ENCODE measurements at regions not wholly inside any gene's neighbourhood (a gene's known extent, or its start where the extent isn't known, plus 50 kb on each side); places are given as distances from the start of the nearest gene placed in this dataset.

DNA sequence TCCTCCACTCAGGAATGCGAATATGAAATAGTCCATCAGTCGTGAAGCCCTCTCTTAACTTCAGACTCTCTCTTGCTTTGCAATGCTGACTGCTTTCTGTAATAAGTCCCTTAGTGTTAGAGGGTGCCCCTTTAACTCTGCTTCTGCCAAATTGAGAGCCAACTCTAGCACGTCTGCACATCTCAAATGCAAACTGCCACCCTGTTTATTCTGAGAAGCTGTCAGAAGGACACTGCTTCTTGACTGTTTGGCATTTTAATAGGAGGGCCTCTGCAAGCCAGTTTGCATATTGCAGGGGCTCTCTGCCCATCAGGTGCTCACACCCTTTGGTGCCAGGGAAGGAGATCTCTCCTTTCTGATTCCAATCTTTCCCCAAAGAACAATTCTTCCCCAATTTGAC lies 589.8 kb upstream of the CDH4 start:
- TF ChIP-seq, protein P1, sequence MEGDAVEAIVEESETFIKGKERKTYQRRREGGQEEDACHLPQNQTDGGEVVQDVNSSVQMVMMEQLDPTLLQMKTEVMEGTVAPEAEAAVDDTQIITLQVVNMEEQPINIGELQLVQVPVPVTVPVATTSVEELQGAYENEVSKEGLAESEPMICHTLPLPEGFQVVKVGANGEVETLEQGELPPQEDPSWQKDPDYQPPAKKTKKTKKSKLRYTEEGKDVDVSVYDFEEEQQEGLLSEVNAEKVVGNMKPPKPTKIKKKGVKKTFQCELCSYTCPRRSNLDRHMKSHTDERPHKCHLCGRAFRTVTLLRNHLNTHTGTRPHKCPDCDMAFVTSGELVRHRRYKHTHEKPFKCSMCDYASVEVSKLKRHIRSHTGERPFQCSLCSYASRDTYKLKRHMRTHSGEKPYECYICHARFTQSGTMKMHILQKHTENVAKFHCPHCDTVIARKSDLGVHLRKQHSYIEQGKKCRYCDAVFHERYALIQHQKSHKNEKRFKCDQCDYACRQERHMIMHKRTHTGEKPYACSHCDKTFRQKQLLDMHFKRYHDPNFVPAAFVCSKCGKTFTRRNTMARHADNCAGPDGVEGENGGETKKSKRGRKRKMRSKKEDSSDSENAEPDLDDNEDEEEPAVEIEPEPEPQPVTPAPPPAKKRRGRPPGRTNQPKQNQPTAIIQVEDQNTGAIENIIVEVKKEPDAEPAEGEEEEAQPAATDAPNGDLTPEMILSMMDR (IDR thresholded peaks at IDR 0.05), result no peak
- no peaks in the 10 kb centered on the region for H3K4me1 ChIP-seq (ENCODE audit: control insufficient read depth in 1 of 2, insufficient read depth in 1 of 2, low read depth in 1 of 2, low read length in 1 of 2)
- no peaks in the 10 kb centered on the region for H3K36me3 ChIP-seq
- H3K27ac ChIP-seq, result no peak overlapping the region
- no peaks in the 10 kb centered on the region for H3K9me3 ChIP-seq
- no peaks in the 10 kb centered on the region for H3K27me3 ChIP-seq
- no peak overlapping the region for H3K4me3 ChIP-seq (ENCODE audit: low read depth in 1 of 2, low read length in 1 of 2)

DNA sequence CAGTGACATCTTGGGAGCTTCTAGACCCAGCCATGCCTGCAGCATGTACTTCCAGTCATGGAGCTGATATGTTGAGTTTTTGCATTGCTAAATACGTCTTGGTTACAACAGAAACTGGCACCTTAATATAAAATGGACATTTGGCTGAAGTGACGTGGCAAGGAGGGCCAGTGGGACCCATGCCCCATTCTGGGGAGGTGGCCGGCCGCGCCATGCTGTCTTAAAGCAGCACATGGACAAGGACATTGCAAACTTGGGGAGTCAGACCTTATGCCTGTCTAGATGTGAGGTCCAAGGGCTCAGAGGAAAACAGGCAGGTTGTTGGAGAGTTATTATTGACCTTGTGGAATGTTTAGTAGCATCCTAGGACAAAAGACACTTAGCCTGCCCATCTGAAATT lies 588.0 kb upstream of the CDH4 start:
- no peaks in the 10 kb centered on the region for H3K4me1 ChIP-seq (ENCODE audit: control insufficient read depth in 1 of 2, insufficient read depth in 1 of 2, low read depth in 1 of 2, low read length in 1 of 2)
- H3K36me3 ChIP-seq, result no peaks in the 10 kb centered on the region
- no peak overlapping the region for H3K4me3 ChIP-seq (ENCODE audit: low read depth in 1 of 2, low read length in 1 of 2)
- H3K27me3 ChIP-seq, result no peaks in the 10 kb centered on the region
- TF ChIP-seq, protein P1 (IDR thresholded peaks at IDR 0.05), result no peak
- H3K27ac ChIP-seq, result no peak overlapping the region
- no peaks in the 10 kb centered on the region for H3K9me3 ChIP-seq

DNA sequence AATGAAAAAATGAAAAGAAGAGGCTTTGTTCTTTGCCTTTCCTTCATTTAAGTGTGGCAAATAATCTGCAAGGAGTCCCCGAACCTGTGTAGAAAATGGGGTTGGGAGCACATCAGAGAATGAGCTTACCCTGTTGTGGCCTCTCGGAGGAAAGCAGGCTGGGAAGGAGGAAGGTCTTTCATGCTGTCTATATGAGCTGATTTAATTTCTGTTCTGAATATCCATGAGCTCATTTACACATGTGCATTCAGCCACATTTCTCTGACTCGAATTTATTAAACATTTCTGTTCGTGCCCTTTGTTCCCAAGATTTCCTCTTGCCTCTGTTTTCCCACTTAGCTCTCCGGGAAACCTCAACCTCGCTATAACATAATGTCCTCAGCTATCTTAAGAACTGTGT lies 584.4 kb upstream of the CDH4 start:
- Histone ChIP-seq H3K27ac (no peak overlapping the region), H3K27me3 (peaks cover 2% of the 10 kb centered on the region), H3K36me3 (no peaks in the 10 kb centered on the region), H3K4me3 (ENCODE audit: low read depth in 1 of 2, low read length in 1 of 2) (no peak overlapping the region), H3K9me3 (no peaks in the 10 kb centered on the region), H3K4me1 (ENCODE audit: control insufficient read depth in 1 of 2, insufficient read depth in 1 of 2, low read depth in 1 of 2, low read length in 1 of 2) (no peaks in the 10 kb centered on the region)
- TF ChIP-seq, protein P1 (IDR thresholded peaks at IDR 0.05), result no peak

DNA sequence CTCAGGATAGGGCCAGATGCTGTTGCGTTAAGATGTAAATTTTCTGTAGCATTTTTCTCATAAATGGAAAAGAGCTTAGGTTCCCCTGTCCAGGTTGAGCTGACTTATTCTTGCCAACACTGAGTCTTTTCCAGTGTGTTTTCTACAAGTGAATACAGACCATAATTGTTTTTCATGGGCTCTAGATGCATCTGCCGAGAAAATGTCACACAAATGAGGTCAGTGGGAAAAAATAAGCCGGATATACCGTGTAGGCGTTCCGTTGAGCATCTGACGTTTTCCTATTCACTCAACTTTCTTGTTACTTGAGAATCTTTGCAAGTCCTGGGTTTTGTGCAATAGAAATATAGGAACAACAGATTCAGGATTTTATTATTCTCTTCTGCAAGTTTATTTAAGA lies 582.9 kb upstream of the CDH4 start:
- no peak overlapping the region for H3K27ac ChIP-seq
- H3K4me1 ChIP-seq (ENCODE audit: control insufficient read depth in 1 of 2, insufficient read depth in 1 of 2, low read depth in 1 of 2, low read length in 1 of 2), result no peaks in the 10 kb centered on the region
- H3K36me3 ChIP-seq, result no peaks in the 10 kb centered on the region
- no peaks in the 10 kb centered on the region for H3K9me3 ChIP-seq
- no peak overlapping the region for H3K4me3 ChIP-seq (ENCODE audit: low read depth in 1 of 2, low read length in 1 of 2)
- peaks cover 8% of the 10 kb centered on the region for H3K27me3 ChIP-seq
- TF ChIP-seq, protein P1 (IDR thresholded peaks at IDR 0.05), result no peak

DNA sequence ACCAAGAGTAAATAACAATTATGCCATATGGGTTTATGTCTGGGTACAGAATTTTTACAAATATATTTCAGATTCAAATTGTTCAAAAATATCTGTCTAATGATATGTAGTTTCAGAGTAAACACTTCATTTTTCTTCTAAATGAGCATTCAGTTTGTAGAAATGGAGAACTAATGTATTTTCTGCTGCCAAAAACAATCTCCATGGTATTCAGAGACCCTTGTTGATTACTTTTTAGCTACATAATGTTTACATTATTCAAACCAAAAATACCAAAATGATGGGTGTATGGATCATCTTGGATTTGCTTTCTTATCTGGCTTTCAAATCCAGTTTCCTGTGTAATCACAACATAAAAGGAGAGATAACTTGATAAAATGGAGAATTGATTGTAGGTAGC lies 576.0 kb upstream of the CDH4 start:
- Histone ChIP-seq H3K27me3 (peaks cover 23% of the 10 kb centered on the region), H3K27ac (no peak overlapping the region), H3K4me3 (ENCODE audit: low read depth in 1 of 2, low read length in 1 of 2) (no peak overlapping the region), H3K4me1 (ENCODE audit: control insufficient read depth in 1 of 2, insufficient read depth in 1 of 2, low read depth in 1 of 2, low read length in 1 of 2) (no peaks in the 10 kb centered on the region), H3K9me3 (no peaks in the 10 kb centered on the region), H3K36me3 (no peaks in the 10 kb centered on the region)
- TF ChIP-seq, protein P1 (IDR thresholded peaks at IDR 0.05), result no peak

DNA sequence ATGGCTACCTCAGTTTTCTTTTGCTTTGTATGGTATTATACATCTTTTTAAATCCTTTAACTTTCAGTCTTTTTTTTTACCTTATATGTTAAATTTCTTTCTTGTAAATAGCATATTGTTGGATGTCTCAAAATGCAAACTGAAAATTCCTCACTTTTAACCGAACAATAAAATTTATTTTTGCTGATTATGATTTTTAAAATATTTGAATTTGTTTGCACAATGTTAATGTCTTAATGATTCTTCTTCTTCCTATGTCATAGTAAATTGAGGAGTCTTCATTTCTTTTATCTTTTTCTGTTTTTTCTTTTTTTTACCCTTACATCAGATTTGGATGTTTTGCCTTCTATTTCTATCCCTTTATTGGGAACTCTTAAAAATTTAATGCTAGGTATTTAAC lies 574.2 kb upstream of the CDH4 start:
- H3K36me3 ChIP-seq, result no peaks in the 10 kb centered on the region
- H3K4me3 ChIP-seq (ENCODE audit: low read depth in 1 of 2, low read length in 1 of 2), result no peak overlapping the region
- H3K27me3 ChIP-seq, result peaks cover 27% of the 10 kb centered on the region
- H3K4me1 ChIP-seq (ENCODE audit: control insufficient read depth in 1 of 2, insufficient read depth in 1 of 2, low read depth in 1 of 2, low read length in 1 of 2), result no peaks in the 10 kb centered on the region
- no peak overlapping the region for H3K27ac ChIP-seq
- TF ChIP-seq, protein P1 (IDR thresholded peaks at IDR 0.05), result no peak
- H3K9me3 ChIP-seq, result peaks cover 2% of the 10 kb centered on the region
